ENCODE measurements at regions not wholly inside any gene's neighbourhood (a gene's known extent, or its start where the extent isn't known, plus 50 kb on each side); places are given as distances from the start of the nearest gene placed in this dataset.

DNA sequence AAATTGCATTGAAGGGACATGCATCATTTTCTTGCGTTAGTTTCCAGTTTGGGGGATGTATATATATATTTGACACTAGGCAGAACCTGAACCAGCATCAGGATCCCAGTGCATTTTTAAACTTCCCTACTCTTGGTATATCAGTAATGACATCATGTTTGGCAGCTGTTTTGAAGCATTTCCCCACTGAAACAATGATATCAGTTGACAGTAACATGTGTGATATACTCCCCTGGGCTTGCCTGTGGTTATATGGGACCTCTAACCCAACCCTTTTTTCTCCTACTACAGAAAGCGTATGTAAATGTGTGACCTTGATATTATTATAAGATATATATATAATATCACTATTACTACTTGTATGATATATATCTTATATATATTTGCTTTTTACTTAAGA lies 225.9 kb upstream of the CASK start:
- H3K4me3 Mint-ChIP-seq, result no peak overlapping the region
- DNase-seq, result no peak
- Histone ChIP-seq H3K4me3 (ENCODE audit: low read length) (no peak overlapping the region), H3K27ac (ENCODE audit: low read depth, low read length) (no peak overlapping the region), H3K36me3 (ENCODE audit: insufficient read depth, low read length) (no peaks in the 10 kb centered on the region), H3K27me3 (ENCODE audit: insufficient read depth, low read length, poor library complexity, severe bottlenecking) (no peaks in the 10 kb centered on the region), H3K9me3 (ENCODE audit: low read length) (no peaks in the 10 kb centered on the region), H3K4me1 (ENCODE audit: insufficient read depth, low read length) (no peaks in the 10 kb centered on the region)
- peak overlapping the region in 1 of 8 donors; percentile 22 for H3K27ac Mint-ChIP-seq
- POLR2A ChIA-PET, result no interaction called here
- peaks cover 0 to 2% (median 0%) of the 10 kb centered on the region in 3 donors for H3K36me3 Mint-ChIP-seq
- H3K4me1 Mint-ChIP-seq, result peaks cover 6 to 10% (median 7%) of the 10 kb centered on the region in 3 donors
- CTCF ChIA-PET, result no interaction called here
- no peaks in the 10 kb centered on the region for H3K9me3 Mint-ChIP-seq
- H3K27me3 Mint-ChIP-seq, result peaks cover 0 to 5% of the 10 kb centered on the region in 2 donors

DNA sequence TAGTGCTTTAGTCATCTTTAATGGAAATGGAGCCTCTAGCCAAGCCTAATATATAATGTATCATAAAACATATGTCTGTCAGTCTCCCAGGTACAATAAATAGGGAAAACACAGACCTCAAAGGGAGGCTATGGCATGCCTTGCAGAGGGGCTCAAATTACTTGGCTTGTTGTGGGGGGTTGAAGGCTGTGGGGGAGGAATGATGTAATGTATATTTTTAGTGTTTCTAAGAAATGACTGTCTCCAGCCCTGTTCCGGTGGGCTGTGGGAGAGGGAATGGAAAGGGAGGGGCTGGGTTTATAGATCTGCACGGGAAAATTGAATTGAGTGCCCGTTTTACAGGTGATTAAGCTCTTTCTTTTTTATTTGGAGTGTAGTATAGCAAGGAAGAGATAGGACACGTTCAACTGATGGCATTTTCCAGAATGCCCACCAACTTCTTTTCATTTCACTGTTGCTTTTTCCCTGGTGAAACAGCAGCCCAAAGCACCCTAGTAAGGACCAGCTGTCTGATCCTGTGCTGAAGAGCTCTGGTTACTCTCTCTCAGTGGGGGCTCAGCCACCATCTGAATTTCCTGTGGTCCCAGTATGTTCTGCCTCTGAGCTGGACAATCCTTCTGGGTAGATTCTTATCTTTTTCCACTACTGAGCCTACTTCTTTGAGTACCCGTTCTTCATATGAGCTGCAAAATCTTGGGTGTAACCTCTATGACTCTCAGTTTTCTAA lies 220.7 kb upstream of the CASK start:
- no peaks in the 10 kb centered on the region for H3K36me3 ChIP-seq (ENCODE audit: insufficient read depth, low read length)

DNA sequence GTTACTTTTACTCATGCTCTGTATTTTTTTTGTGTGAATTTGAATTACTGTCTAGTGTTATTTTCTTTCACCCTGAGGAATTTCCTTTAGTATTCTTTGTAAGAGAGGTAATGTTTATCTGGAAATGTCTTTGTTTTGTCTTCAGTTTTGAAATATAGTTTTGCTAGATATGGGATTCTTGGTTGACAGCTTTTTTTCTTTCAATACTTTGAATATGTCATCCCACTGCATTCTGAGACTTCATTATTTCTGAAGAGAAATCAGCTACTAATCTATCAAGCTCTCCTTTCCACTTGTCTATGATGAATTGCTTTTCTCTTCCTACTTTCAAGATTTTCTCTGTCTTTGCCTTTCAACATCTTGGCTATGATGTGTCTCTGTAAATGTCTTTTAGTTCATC lies 217.0 kb upstream of the CASK start:
- Histone ChIP-seq H3K9me3 (ENCODE audit: low read length) (no peaks in the 10 kb centered on the region), H3K36me3 (ENCODE audit: insufficient read depth, low read length) (no peaks in the 10 kb centered on the region), H3K27me3 (ENCODE audit: insufficient read depth, low read length, poor library complexity, severe bottlenecking) (no peaks in the 10 kb centered on the region), H3K4me1 (ENCODE audit: insufficient read depth, low read length) (no peaks in the 10 kb centered on the region), H3K27ac (ENCODE audit: low read depth, low read length) (no peak overlapping the region), H3K4me3 (ENCODE audit: low read length) (no peak overlapping the region)
- Mint-ChIP-seq H3K9me3 (peaks cover 9 to 40% (median 20%) of the 10 kb centered on the region in 5 donors), H3K4me3 (no peak overlapping the region), H3K36me3 (peaks cover 2 to 36% (median 3%) of the 10 kb centered on the region in 3 donors), H3K27ac (no peak overlapping the region), H3K4me1 (no peaks in the 10 kb centered on the region), H3K27me3 (peaks cover 0 to 17% of the 10 kb centered on the region in 2 donors)
- ChIA-PET POLR2A (no interaction called here), CTCF (no interaction called here)
- no peak for DNase-seq

More for the DNA sequence above, 220.7 kb upstream of the CASK start:
- no peak overlapping the region for H3K4me3 ChIP-seq (ENCODE audit: low read length)
- Mint-ChIP-seq H3K27me3 (peaks cover 0 to 16% of the 10 kb centered on the region in 2 donors), H3K27ac (no peak overlapping the region), H3K4me1 (no peaks in the 10 kb centered on the region), H3K9me3 (peaks cover 6 to 18% (median 8%) of the 10 kb centered on the region in 5 donors), H3K36me3 (peaks cover 2 to 16% (median 3%) of the 10 kb centered on the region in 3 donors), H3K4me3 (no peak overlapping the region)
- CTCF ChIA-PET, result no interaction called here
- DNase-seq, result no peak
- no peak overlapping the region for H3K27ac ChIP-seq (ENCODE audit: low read depth, low read length)
- POLR2A ChIA-PET, result no interaction called here
- H3K4me1 ChIP-seq (ENCODE audit: insufficient read depth, low read length), result no peaks in the 10 kb centered on the region
- H3K27me3 ChIP-seq (ENCODE audit: insufficient read depth, low read length, poor library complexity, severe bottlenecking), result no peaks in the 10 kb centered on the region
- no peaks in the 10 kb centered on the region for H3K9me3 ChIP-seq (ENCODE audit: low read length)

DNA sequence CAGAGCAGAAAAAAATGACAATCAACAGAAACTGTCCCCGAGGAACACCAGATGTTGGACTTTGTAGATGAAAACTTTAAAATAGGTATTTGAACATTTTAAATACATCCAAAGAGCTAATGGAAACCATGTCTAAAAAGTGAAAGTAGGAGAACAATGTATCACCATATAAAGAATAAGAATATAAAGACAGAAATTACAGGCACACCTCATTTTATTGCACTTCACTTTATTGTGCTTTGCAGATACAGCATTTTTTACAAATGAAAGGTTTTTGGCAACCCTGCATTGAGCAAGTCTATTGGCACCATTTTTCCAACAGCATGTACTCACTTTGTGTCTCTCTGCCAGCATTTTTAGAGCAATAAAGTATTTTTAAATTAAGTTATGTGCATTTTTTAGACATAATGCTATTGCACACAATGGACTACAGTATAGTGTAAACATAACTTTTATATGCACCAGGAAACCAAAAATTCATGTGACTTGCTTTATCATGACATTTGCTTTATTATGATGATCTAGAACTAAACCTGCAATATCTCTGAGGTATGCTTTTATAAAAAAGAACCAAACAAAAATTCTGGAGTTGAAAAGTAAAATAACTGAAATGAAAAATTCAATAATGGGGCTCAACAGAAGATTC lies 212.4 kb upstream of the CASK start:
- CTCF ChIA-PET, result no interaction called here
- peaks cover 0 to 5% (median 3%) of the 10 kb centered on the region in 3 donors for H3K4me1 Mint-ChIP-seq
- peaks cover 0 to 5% of the 10 kb centered on the region in 2 donors for H3K27me3 Mint-ChIP-seq

DNA sequence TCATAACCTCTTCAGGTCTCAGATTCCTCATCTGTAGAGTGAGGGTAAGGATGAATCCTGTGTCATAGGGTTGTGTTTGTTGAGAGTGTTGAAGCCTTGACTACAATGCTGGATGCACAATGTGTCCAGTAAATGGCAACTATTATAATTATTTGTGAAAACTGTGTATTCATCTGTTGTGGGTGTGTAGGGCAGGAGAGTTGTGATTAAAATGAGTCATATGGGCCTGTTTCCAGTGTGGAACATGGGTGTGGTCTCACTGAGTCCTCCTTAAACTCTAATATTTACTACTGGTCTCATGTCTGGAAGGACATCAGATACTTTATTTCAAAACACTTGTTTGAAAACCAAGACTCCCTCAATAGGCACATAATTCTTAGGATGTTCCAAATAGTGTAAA lies 208.5 kb upstream of the CASK start:
- no peak for DNase-seq
- H3K4me1 Mint-ChIP-seq, result peaks cover 23 to 44% (median 39%) of the 10 kb centered on the region in 3 donors

More for the DNA sequence above, 212.4 kb upstream of the CASK start:
- no peak overlapping the region for H3K27ac ChIP-seq (ENCODE audit: low read depth, low read length)
- H3K4me3 Mint-ChIP-seq, result no peak overlapping the region
- H3K36me3 Mint-ChIP-seq, result peaks cover 2 to 31% (median 2%) of the 10 kb centered on the region in 3 donors
- POLR2A ChIA-PET, result no interaction called here
- H3K9me3 Mint-ChIP-seq, result peaks cover 13 to 29% (median 20%) of the 10 kb centered on the region in 5 donors
- no peaks in the 10 kb centered on the region for H3K4me1 ChIP-seq (ENCODE audit: insufficient read depth, low read length)
- no peak overlapping the region for H3K4me3 ChIP-seq (ENCODE audit: low read length)
- H3K27me3 ChIP-seq (ENCODE audit: insufficient read depth, low read length, poor library complexity, severe bottlenecking), result no peaks in the 10 kb centered on the region
- no peak overlapping the region for H3K27ac Mint-ChIP-seq
- DNase-seq, result no peak
- H3K9me3 ChIP-seq (ENCODE audit: low read length), result no peaks in the 10 kb centered on the region
- no peaks in the 10 kb centered on the region for H3K36me3 ChIP-seq (ENCODE audit: insufficient read depth, low read length)

DNA sequence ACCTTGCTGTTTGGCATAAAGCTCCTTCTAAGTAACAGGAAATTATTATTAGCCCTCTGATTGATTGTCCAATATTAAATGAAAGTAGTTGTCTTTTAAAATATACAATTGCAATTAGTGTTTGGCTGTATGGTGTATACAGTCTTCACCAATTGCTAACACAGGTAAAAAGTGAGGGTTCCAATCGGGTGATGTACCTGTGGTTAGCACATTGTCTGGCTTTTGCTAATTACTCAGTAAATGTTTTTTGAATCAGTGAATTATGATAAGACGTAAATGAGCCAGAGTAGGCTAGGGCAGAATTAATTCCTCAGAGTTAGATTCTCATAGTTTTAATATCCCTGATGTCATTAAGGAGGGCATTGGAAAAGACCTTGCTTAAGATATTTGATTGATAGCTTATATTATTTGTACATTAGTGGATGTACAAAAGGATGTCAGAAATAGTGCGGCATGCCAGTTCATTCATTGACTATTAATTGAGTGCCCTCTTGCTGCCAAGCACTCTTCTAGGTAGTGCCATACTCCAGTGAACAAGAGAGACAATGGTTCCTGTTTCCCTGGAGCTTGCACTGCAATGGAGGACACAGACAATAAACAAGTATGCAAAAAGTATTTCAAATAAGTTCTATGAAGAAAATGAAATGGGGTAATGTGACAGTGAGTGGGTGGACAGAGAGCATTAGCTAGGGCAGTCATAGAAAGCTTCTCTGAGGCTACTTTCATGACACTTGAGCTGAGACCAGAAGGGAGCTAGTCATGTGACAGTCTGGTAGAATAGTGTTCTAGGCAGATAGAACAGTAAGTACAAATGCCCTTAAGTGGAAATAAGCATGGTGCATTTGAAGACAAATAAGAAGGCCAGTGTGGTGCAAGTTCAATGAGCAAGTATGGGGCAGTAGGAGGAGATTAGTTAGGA lies 205.9 kb upstream of the CASK start:
- CTCF ChIA-PET, result interaction anchor here (1.5 kb wide), 1 partner anchor 814 kb away, joined by 3 read pairs; no protein-coding TSS in a partner anchor
- H3K27ac Mint-ChIP-seq, result peak overlapping the region in 3 of 8 donors; percentile 51 to 60 (median 56)

More for the DNA sequence above, 208.5 kb upstream of the CASK start:
- H3K36me3 Mint-ChIP-seq, result peaks cover 0 to 17% (median 0%) of the 10 kb centered on the region in 3 donors
- Histone ChIP-seq H3K9me3 (ENCODE audit: low read length) (no peaks in the 10 kb centered on the region), H3K27ac (ENCODE audit: low read depth, low read length) (no peak overlapping the region), H3K4me1 (ENCODE audit: insufficient read depth, low read length) (peaks cover 27% of the 10 kb centered on the region), H3K36me3 (ENCODE audit: insufficient read depth, low read length) (no peaks in the 10 kb centered on the region), H3K27me3 (ENCODE audit: insufficient read depth, low read length, poor library complexity, severe bottlenecking) (no peaks in the 10 kb centered on the region), H3K4me3 (ENCODE audit: low read length) (no peak overlapping the region)
- H3K9me3 Mint-ChIP-seq, result peaks cover 6 to 10% (median 6%) of the 10 kb centered on the region in 5 donors
- no peak overlapping the region for H3K27ac Mint-ChIP-seq
- H3K27me3 Mint-ChIP-seq, result peaks cover 0 to 4% of the 10 kb centered on the region in 2 donors
- no peak overlapping the region for H3K4me3 Mint-ChIP-seq
- CTCF ChIA-PET, result no interaction called here
- POLR2A ChIA-PET, result no interaction called here

DNA sequence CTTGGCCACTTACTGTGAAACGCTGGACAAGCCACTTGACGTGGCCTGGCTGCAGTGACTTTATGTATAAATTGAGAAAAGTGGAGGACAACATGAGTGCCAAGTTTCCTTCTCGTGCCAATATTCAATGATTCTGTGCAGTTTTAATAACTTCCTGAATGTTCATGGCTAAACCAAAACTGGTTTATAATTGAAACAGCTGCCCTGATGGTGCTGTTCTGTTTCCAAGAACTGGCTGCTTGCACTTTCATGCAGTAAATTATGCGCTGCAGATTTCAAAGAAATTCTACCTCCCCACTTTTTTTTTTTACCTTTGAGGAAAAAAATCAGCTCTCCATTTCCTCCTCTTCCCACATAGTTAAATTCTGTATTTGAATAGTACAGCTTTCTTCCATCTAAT lies 205.2 kb upstream of the CASK start:
- peaks cover 23 to 50% (median 43%) of the 10 kb centered on the region in 3 donors for H3K4me1 Mint-ChIP-seq
- ChIA-PET CTCF (interaction anchor here (1.5 kb wide), 1 partner anchor 815 kb away, joined by 3 read pairs; no protein-coding TSS in a partner anchor), POLR2A (no interaction called here)

More for the DNA sequence above, 205.9 kb upstream of the CASK start:
- Mint-ChIP-seq H3K36me3 (peaks cover 0 to 3% (median 0%) of the 10 kb centered on the region in 3 donors), H3K27me3 (peaks cover 0 to 3% of the 10 kb centered on the region in 2 donors), H3K4me3 (peak overlapping the region in 3 of 7 donors; percentile 12 to 43 (median 27)), H3K4me1 (peaks cover 23 to 50% (median 43%) of the 10 kb centered on the region in 3 donors), H3K9me3 (peaks cover 0 to 5% (median 0%) of the 10 kb centered on the region in 5 donors)
- no peaks in the 10 kb centered on the region for H3K36me3 ChIP-seq (ENCODE audit: insufficient read depth, low read length)
- H3K4me1 ChIP-seq (ENCODE audit: insufficient read depth, low read length), result peaks cover 27% of the 10 kb centered on the region
- no peak overlapping the region for H3K4me3 ChIP-seq (ENCODE audit: low read length)
- POLR2A ChIA-PET, result no interaction called here
- H3K27me3 ChIP-seq (ENCODE audit: insufficient read depth, low read length, poor library complexity, severe bottlenecking), result no peaks in the 10 kb centered on the region
- DNase-seq, result no peak
- H3K9me3 ChIP-seq (ENCODE audit: low read length), result no peaks in the 10 kb centered on the region
- H3K27ac ChIP-seq (ENCODE audit: low read depth, low read length), result no peak overlapping the region

More for the DNA sequence above, 205.2 kb upstream of the CASK start:
- no peak for DNase-seq
- Mint-ChIP-seq H3K9me3 (peaks cover 0 to 3% (median 0%) of the 10 kb centered on the region in 5 donors), H3K27me3 (peaks cover 0 to 3% of the 10 kb centered on the region in 2 donors), H3K27ac (peak overlapping the region in 5 of 8 donors; percentile 24 to 66 (median 56)), H3K36me3 (peaks cover 0 to under 1% (median 0%) of the 10 kb centered on the region in 3 donors), H3K4me3 (peak overlapping the region in 5 of 7 donors; percentile 8 to 52 (median 41))
- Histone ChIP-seq H3K4me1 (ENCODE audit: insufficient read depth, low read length) (peaks cover 27% of the 10 kb centered on the region), H3K4me3 (ENCODE audit: low read length) (no peak overlapping the region), H3K27me3 (ENCODE audit: insufficient read depth, low read length, poor library complexity, severe bottlenecking) (no peaks in the 10 kb centered on the region), H3K9me3 (ENCODE audit: low read length) (no peaks in the 10 kb centered on the region), H3K36me3 (ENCODE audit: insufficient read depth, low read length) (no peaks in the 10 kb centered on the region), H3K27ac (ENCODE audit: low read depth, low read length) (no peak overlapping the region)
